GM12878 (cell line): ENCODE measurements at regions not wholly inside any gene's neighbourhood (a gene's known extent, or its start where the extent isn't known, plus 50 kb on each side); places are given as distances from the start of the nearest gene placed in this dataset.

Experiments used
- CHD2 ChIP-seq: IDR thresholded peaks from 2 replicates; pipeline ENCODE4 v1.6.1; 2011; ENCODE audit warnings: low read depth, low read length, improper control_type of control experiment, borderline replicate concordance
- EP300 ChIP-seq, 2 experiments: fragments of 150-350 bp in 1 of 2; IDR thresholded peaks; 2 replicates each; pipeline ENCODE4 v1.6.1; 2011 to 2012; ENCODE audit warnings: low read depth in 2 of 2, low read length in 2 of 2, borderline replicate concordance in 1 of 2, improper control_type of control experiment in 1 of 2, inconsistent platforms in 1 of 2; ENCODE audit not compliant: control insufficient read depth in 1 of 2
- GATAD2B ChIP-seq: fragments of 450-650 bp; conservative IDR thresholded peaks from 2 replicates; pipeline ENCODE4 v1.6.1; 2017; ENCODE audit warnings: low read depth, mild to moderate bottlenecking, moderate library complexity
- HDAC2 ChIP-seq: fragments of 200-600 bp; sonication (generic); IDR thresholded peaks from 2 replicates; pipeline ENCODE4 v1.6.1; 2017
- MEF2A ChIP-seq: IDR thresholded peaks from 2 replicates; pipeline ENCODE4 v1.6.1; 2011; ENCODE audit warnings: low read depth, mild to moderate bottlenecking, low read length, moderate library complexity; ENCODE audit not compliant: insufficient read depth
- NFYA ChIP-seq: IDR thresholded peaks from 2 replicates; pipeline ENCODE4 v1.6.1; 2011; ENCODE audit warnings: low read depth, mild to moderate bottlenecking, low read length, improper control_type of control experiment, borderline replicate concordance
- POLR2A ChIP-seq: IDR thresholded peaks from 2 replicates; pipeline ENCODE4 v1.6.1; 2011; ENCODE audit warnings: low read depth, mild to moderate bottlenecking, low read length
- POLR2AphosphoS5 ChIP-seq: IDR thresholded peaks from 2 replicates; pipeline ENCODE4 v1.6.1; 2011; ENCODE audit warnings: mild to moderate bottlenecking, low read length, inconsistent platforms
- RELA ChIP-seq: fragments of 450-650 bp; IDR thresholded peaks from 2 replicates; pipeline ENCODE4 v1.8.0; 2014; ENCODE audit warnings: borderline replicate concordance; ENCODE audit not compliant: partially characterized antibody
- RFX5 ChIP-seq: IDR thresholded peaks from 2 replicates; pipeline ENCODE4 v1.6.1; 2011; ENCODE audit warnings: low read depth, low read length, improper control_type of control experiment
- SP1 ChIP-seq: IDR thresholded peaks from one replicate; pipeline ENCODE4 v1.6.1; 2011; ENCODE audit warnings: low read depth, low read length
- ZNF384 ChIP-seq: IDR thresholded peaks from 2 replicates; pipeline ENCODE4 v1.6.1; 2012; ENCODE audit warnings: low read depth, mild to moderate bottlenecking, low read length, improper control_type of control experiment, borderline replicate concordance
- TF ChIP-seq, protein P1 (sequence below): IDR thresholded peaks from 2 replicates; pipeline ENCODE4 v1.6.1; 2011; ENCODE audit warnings: low read depth, low read length, improper control_type of control experiment, borderline replicate concordance
- TF ChIP-seq, protein P2 (sequence below): fragments of 450-650 bp; IDR thresholded peaks from 2 replicates; pipeline ENCODE4 v1.6.1; 2017; ENCODE audit warnings: mild to moderate bottlenecking, low read depth, inconsistent platforms; ENCODE audit not compliant: poor library complexity, severe bottlenecking
- TF ChIP-seq, protein P3 (sequence below): fragments of 450-650 bp; IDR thresholded peaks from 2 replicates; pipeline ENCODE4 v1.6.1; 2017; ENCODE audit warnings: borderline replicate concordance
- TF ChIP-seq, protein P4 (sequence below): fragments of 450-650 bp; IDR thresholded peaks from 2 replicates; pipeline ENCODE4 v1.6.1; 2018; ENCODE audit warnings: mild to moderate bottlenecking, low read depth, moderate library complexity; ENCODE audit not compliant: partially characterized antibody
- TF ChIP-seq, protein P5 (sequence below): fragments of 450-650 bp; IDR thresholded peaks from 2 replicates; pipeline ENCODE4 v1.6.1; 2017; ENCODE audit warnings: low read depth, mild to moderate bottlenecking, moderate library complexity
- TF ChIP-seq, protein P6 (sequence below): IDR thresholded peaks from 2 replicates; pipeline ENCODE4 v1.6.1; 2012; ENCODE audit warnings: low read depth, low read length, improper control_type of control experiment

DNA sequence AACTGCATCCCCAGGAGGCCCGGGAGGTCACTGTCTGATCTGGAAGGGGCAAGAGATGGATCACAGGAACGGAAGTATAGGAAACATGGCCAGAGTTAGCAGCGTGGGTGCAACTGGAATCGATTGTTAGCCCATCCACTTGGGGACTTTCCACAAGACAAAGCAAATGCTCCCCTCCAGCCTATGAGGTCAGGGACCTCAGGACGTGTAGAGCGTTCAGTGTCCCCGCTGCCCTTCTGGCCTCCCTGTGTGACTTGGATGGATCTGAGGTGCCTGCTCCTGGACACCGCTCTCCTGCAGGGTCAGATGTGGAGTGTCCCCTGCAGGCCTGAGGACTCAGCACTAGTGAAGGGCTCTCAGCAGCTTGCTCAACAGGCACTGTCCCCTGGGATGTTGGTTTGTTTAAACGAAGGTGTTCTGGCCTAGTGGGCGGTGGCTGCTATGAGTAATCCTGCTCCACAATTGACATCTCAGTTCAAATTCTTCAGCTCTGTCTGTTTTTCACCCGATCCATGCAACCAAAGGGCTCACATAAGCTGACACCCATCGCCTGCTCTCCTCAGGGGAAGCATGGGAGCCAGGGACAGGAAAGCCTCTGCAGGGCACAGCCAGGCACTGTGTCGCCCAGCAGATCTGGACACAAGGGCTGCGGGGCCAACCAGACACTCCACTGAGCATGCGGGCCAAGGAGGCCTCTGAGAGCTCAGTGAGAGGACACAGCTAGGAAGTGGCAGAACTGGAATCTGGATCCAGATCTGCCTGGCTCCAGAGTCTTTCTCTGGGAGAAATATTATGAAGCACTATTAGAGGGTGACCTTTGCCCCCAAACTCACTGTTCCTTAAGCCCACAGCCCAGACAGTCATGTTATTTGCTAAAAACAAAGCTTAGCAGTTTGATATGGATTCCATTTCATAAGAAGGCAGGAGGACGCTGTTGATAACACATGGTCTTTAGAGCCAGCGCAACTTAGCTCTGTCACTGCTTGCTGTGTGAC lies 78.5 kb downstream of the RHOB start (continued):
- TF ChIP-seq, protein P1, sequence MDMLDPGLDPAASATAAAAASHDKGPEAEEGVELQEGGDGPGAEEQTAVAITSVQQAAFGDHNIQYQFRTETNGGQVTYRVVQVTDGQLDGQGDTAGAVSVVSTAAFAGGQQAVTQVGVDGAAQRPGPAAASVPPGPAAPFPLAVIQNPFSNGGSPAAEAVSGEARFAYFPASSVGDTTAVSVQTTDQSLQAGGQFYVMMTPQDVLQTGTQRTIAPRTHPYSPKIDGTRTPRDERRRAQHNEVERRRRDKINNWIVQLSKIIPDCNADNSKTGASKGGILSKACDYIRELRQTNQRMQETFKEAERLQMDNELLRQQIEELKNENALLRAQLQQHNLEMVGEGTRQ, result no peak
- TF ChIP-seq, protein P2, sequence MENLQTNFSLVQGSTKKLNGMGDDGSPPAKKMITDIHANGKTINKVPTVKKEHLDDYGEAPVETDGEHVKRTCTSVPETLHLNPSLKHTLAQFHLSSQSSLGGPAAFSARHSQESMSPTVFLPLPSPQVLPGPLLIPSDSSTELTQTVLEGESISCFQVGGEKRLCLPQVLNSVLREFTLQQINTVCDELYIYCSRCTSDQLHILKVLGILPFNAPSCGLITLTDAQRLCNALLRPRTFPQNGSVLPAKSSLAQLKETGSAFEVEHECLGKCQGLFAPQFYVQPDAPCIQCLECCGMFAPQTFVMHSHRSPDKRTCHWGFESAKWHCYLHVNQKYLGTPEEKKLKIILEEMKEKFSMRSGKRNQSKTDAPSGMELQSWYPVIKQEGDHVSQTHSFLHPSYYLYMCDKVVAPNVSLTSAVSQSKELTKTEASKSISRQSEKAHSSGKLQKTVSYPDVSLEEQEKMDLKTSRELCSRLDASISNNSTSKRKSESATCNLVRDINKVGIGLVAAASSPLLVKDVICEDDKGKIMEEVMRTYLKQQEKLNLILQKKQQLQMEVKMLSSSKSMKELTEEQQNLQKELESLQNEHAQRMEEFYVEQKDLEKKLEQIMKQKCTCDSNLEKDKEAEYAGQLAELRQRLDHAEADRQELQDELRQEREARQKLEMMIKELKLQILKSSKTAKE, result peak; percentile 42
- TF ChIP-seq, protein P3, sequence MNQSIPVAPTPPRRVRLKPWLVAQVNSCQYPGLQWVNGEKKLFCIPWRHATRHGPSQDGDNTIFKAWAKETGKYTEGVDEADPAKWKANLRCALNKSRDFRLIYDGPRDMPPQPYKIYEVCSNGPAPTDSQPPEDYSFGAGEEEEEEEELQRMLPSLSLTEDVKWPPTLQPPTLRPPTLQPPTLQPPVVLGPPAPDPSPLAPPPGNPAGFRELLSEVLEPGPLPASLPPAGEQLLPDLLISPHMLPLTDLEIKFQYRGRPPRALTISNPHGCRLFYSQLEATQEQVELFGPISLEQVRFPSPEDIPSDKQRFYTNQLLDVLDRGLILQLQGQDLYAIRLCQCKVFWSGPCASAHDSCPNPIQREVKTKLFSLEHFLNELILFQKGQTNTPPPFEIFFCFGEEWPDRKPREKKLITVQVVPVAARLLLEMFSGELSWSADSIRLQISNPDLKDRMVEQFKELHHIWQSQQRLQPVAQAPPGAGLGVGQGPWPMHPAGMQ, result no peak
- no peak for TF ChIP-seq ZNF384
- TF ChIP-seq POLR2AphosphoS5, result 0 out of 2 replicates have a peak, but pooled peaks have one; percentile 45
- no peak for TF ChIP-seq RFX5
- TF ChIP-seq EP300 (IDR thresholded peaks at IDR 0.05; ENCODE audit: borderline replicate concordance in 1 of 2, control insufficient read depth in 1 of 2, low read depth in 2 of 2, low read length in 2 of 2), result peak; percentile 25 to 62; a peak in 2 of 4 replicates
- no peak for TF ChIP-seq HDAC2
- TF ChIP-seq GATAD2B, result peak; percentile 78
- no peak for TF ChIP-seq SP1
- TF ChIP-seq POLR2A, result 0 out of 2 replicates have a peak, but pooled peaks have one; percentile 49
- TF ChIP-seq, protein P4, sequence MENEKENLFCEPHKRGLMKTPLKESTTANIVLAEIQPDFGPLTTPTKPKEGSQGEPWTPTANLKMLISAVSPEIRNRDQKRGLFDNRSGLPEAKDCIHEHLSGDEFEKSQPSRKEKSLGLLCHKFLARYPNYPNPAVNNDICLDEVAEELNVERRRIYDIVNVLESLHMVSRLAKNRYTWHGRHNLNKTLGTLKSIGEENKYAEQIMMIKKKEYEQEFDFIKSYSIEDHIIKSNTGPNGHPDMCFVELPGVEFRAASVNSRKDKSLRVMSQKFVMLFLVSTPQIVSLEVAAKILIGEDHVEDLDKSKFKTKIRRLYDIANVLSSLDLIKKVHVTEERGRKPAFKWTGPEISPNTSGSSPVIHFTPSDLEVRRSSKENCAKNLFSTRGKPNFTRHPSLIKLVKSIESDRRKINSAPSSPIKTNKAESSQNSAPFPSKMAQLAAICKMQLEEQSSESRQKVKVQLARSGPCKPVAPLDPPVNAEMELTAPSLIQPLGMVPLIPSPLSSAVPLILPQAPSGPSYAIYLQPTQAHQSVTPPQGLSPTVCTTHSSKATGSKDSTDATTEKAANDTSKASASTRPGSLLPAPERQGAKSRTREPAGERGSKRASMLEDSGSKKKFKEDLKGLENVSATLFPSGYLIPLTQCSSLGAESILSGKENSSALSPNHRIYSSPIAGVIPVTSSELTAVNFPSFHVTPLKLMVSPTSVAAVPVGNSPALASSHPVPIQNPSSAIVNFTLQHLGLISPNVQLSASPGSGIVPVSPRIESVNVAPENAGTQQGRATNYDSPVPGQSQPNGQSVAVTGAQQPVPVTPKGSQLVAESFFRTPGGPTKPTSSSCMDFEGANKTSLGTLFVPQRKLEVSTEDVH, result no peak
- no peak for TF ChIP-seq CHD2
- TF ChIP-seq, protein P5, sequence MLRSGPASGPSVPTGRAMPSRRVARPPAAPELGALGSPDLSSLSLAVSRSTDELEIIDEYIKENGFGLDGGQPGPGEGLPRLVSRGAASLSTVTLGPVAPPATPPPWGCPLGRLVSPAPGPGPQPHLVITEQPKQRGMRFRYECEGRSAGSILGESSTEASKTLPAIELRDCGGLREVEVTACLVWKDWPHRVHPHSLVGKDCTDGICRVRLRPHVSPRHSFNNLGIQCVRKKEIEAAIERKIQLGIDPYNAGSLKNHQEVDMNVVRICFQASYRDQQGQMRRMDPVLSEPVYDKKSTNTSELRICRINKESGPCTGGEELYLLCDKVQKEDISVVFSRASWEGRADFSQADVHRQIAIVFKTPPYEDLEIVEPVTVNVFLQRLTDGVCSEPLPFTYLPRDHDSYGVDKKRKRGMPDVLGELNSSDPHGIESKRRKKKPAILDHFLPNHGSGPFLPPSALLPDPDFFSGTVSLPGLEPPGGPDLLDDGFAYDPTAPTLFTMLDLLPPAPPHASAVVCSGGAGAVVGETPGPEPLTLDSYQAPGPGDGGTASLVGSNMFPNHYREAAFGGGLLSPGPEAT, result peak; percentile 87
- no peak for TF ChIP-seq NFYA
- TF ChIP-seq MEF2A, result 0 out of 2 replicates have a peak, but pooled peaks have one; percentile 35
- TF ChIP-seq, protein P6, sequence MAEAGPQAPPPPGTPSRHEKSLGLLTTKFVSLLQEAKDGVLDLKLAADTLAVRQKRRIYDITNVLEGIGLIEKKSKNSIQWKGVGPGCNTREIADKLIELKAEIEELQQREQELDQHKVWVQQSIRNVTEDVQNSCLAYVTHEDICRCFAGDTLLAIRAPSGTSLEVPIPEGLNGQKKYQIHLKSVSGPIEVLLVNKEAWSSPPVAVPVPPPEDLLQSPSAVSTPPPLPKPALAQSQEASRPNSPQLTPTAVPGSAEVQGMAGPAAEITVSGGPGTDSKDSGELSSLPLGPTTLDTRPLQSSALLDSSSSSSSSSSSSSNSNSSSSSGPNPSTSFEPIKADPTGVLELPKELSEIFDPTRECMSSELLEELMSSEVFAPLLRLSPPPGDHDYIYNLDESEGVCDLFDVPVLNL, result no peak
- TF ChIP-seq RELA, result peak; percentile 57
